ENCODE measurements at regions not wholly inside any gene's neighbourhood (a gene's known extent, or its start where the extent isn't known, plus 50 kb on each side); places are given as distances from the start of the nearest gene placed in this dataset.

- no peak overlapping the region for H3K27ac Mint-ChIP-seq
- Histone ChIP-seq H3K4me1 (ENCODE audit: control insufficient read depth in 1 of 2, extremely low read depth in 1 of 2, insufficient read depth in 2 of 2, low read length in 2 of 2) (no peaks in the 10 kb centered on the region), H3K27ac (ENCODE audit: low read length) (no peak overlapping the region), H3K4me3 (ENCODE audit: control insufficient read depth in 1 of 2, extremely low read depth in 1 of 2, low read length in 1 of 2) (no peak overlapping the region), H3K36me3 (ENCODE audit: control insufficient read depth in 2 of 2, extremely low read depth in 1 of 2, insufficient read depth in 1 of 2, low read length in 1 of 2) (no peaks in the 10 kb centered on the region), H3K27me3 (replicated peaks in 1 of 2; ENCODE audit: control insufficient read depth in 2 of 2, extremely low read depth in 1 of 2, insufficient read depth in 2 of 2, low read length in 1 of 2) (peaks cover 0 to 5% of the 10 kb centered on the region in 2 experiments), H3K9me3 (no peaks in the 10 kb centered on the region)
- no peak overlapping the region for H3K4me3 Mint-ChIP-seq
- peaks cover 0 to 4% (median 0%) of the 10 kb centered on the region in 3 donors for H3K9me3 Mint-ChIP-seq
- ChIA-PET POLR2A (no interaction called here), CTCF (no interaction called here)
- H3K27me3 Mint-ChIP-seq, result peaks cover 0 to 5% of the 10 kb centered on the region in 2 donors
- no peaks in the 10 kb centered on the region for H3K36me3 Mint-ChIP-seq
- WGBS (ENCODE audit: insufficient coverage), result 91% methylated on average over 1 of the region's 5 CpGs
- ATAC-seq (replicated peaks in 1 of 4) (no peak), DNase-seq (no peak)
- no peaks in the 10 kb centered on the region for H3K4me1 Mint-ChIP-seq
Observed at GRCh38 chr17:72344613-72345012, 223.8 kb downstream of the SOX9 start.

- H3K4me3 Mint-ChIP-seq, result no peak overlapping the region
- H3K36me3 Mint-ChIP-seq, result no peaks in the 10 kb centered on the region
- Histone ChIP-seq H3K4me1 (ENCODE audit: control insufficient read depth in 1 of 2, extremely low read depth in 1 of 2, insufficient read depth in 2 of 2, low read length in 2 of 2) (no peaks in the 10 kb centered on the region), H3K4me3 (ENCODE audit: control insufficient read depth in 1 of 2, extremely low read depth in 1 of 2, low read length in 1 of 2) (no peak overlapping the region), H3K27me3 (replicated peaks in 1 of 2; ENCODE audit: control insufficient read depth in 2 of 2, extremely low read depth in 1 of 2, insufficient read depth in 2 of 2, low read length in 1 of 2) (peaks cover 0 to 5% of the 10 kb centered on the region in 2 experiments), H3K9me3 (no peaks in the 10 kb centered on the region), H3K36me3 (ENCODE audit: control insufficient read depth in 2 of 2, extremely low read depth in 1 of 2, insufficient read depth in 1 of 2, low read length in 1 of 2) (no peaks in the 10 kb centered on the region), H3K27ac (ENCODE audit: low read length) (no peak overlapping the region)
- DNase-seq, result no peak
- H3K27me3 Mint-ChIP-seq, result peaks cover 0 to 5% of the 10 kb centered on the region in 2 donors
- no peak for ATAC-seq (replicated peaks in 1 of 4)
- CTCF ChIA-PET, result no interaction called here
- H3K9me3 Mint-ChIP-seq, result peaks cover 0 to 4% (median 0%) of the 10 kb centered on the region in 3 donors
- WGBS (ENCODE audit: insufficient coverage), result 80% methylated on average over 3 of the region's 3 CpGs
- H3K4me1 Mint-ChIP-seq, result no peaks in the 10 kb centered on the region
- POLR2A ChIA-PET, result no interaction called here
- no peak overlapping the region for H3K27ac Mint-ChIP-seq
Observed at GRCh38 chr17:72345088-72345487, 224.3 kb downstream of the SOX9 start.

- H3K27ac ChIP-seq (ENCODE audit: low read length), result no peak overlapping the region
- ChIA-PET CTCF (no interaction called here), POLR2A (no interaction called here)
- Mint-ChIP-seq H3K36me3 (no peaks in the 10 kb centered on the region), H3K9me3 (peaks cover 0 to 1% (median 0%) of the 10 kb centered on the region in 3 donors), H3K4me3 (no peak overlapping the region), H3K4me1 (no peaks in the 10 kb centered on the region), H3K27ac (no peak overlapping the region), H3K27me3 (peaks cover 0 to 1% of the 10 kb centered on the region in 2 donors)
- H3K4me3 ChIP-seq (ENCODE audit: control insufficient read depth in 1 of 2, extremely low read depth in 1 of 2, low read length in 1 of 2), result no peak overlapping the region
- ATAC-seq (replicated peaks in 1 of 4), result no peak
- 100% methylated on average over 1 of the region's 5 CpGs for WGBS (ENCODE audit: insufficient coverage)
- H3K36me3 ChIP-seq (ENCODE audit: control insufficient read depth in 2 of 2, extremely low read depth in 1 of 2, insufficient read depth in 1 of 2, low read length in 1 of 2), result no peaks in the 10 kb centered on the region
- H3K27me3 ChIP-seq (replicated peaks in 1 of 2; ENCODE audit: control insufficient read depth in 2 of 2, extremely low read depth in 1 of 2, insufficient read depth in 2 of 2, low read length in 1 of 2), result peaks cover 0 to 5% of the 10 kb centered on the region in 2 experiments
- no peaks in the 10 kb centered on the region for H3K9me3 ChIP-seq
- no peak for DNase-seq
- no peaks in the 10 kb centered on the region for H3K4me1 ChIP-seq (ENCODE audit: control insufficient read depth in 1 of 2, extremely low read depth in 1 of 2, insufficient read depth in 2 of 2, low read length in 2 of 2)
Observed at GRCh38 chr17:72345536-72345935, 224.7 kb downstream of the SOX9 start.

- 62% methylated on average over 2 of the region's 5 CpGs for WGBS (ENCODE audit: insufficient coverage)
- no peak overlapping the region for H3K27ac ChIP-seq (ENCODE audit: low read length)
- H3K27me3 ChIP-seq (replicated peaks in 1 of 2; ENCODE audit: control insufficient read depth in 2 of 2, extremely low read depth in 1 of 2, insufficient read depth in 2 of 2, low read length in 1 of 2), result peaks cover 0 to 5% of the 10 kb centered on the region in 2 experiments
- no peaks in the 10 kb centered on the region for H3K4me1 ChIP-seq (ENCODE audit: control insufficient read depth in 1 of 2, extremely low read depth in 1 of 2, insufficient read depth in 2 of 2, low read length in 2 of 2)
- Mint-ChIP-seq H3K27ac (no peak overlapping the region), H3K36me3 (no peaks in the 10 kb centered on the region), H3K27me3 (no peaks in the 10 kb centered on the region), H3K4me3 (no peak overlapping the region), H3K4me1 (no peaks in the 10 kb centered on the region), H3K9me3 (no peaks in the 10 kb centered on the region)
- no peaks in the 10 kb centered on the region for H3K36me3 ChIP-seq (ENCODE audit: control insufficient read depth in 2 of 2, extremely low read depth in 1 of 2, insufficient read depth in 1 of 2, low read length in 1 of 2)
- H3K9me3 ChIP-seq, result no peaks in the 10 kb centered on the region
- POLR2A ChIA-PET, result no interaction called here
- ATAC-seq (replicated peaks in 1 of 4) (no peak), DNase-seq (no peak)
- CTCF ChIA-PET, result no interaction called here
- H3K4me3 ChIP-seq (ENCODE audit: control insufficient read depth in 1 of 2, extremely low read depth in 1 of 2, low read length in 1 of 2), result no peak overlapping the region
Observed at GRCh38 chr17:72346306-72346705, 225.5 kb downstream of the SOX9 start.

- no peaks in the 10 kb centered on the region for H3K36me3 Mint-ChIP-seq
- Histone ChIP-seq H3K9me3 (no peaks in the 10 kb centered on the region), H3K36me3 (ENCODE audit: control insufficient read depth in 2 of 2, extremely low read depth in 1 of 2, insufficient read depth in 1 of 2, low read length in 1 of 2) (no peaks in the 10 kb centered on the region), H3K27ac (ENCODE audit: low read length) (no peak overlapping the region), H3K4me3 (ENCODE audit: control insufficient read depth in 1 of 2, extremely low read depth in 1 of 2, low read length in 1 of 2) (no peak overlapping the region), H3K27me3 (replicated peaks in 1 of 2; ENCODE audit: control insufficient read depth in 2 of 2, extremely low read depth in 1 of 2, insufficient read depth in 2 of 2, low read length in 1 of 2) (peaks cover 0 to 4% of the 10 kb centered on the region in 2 experiments), H3K4me1 (ENCODE audit: control insufficient read depth in 1 of 2, extremely low read depth in 1 of 2, insufficient read depth in 2 of 2, low read length in 2 of 2) (no peaks in the 10 kb centered on the region)
- no peaks in the 10 kb centered on the region for H3K4me1 Mint-ChIP-seq
- no peak for DNase-seq
- H3K9me3 Mint-ChIP-seq, result peaks cover 0 to 2% (median 0%) of the 10 kb centered on the region in 3 donors
- POLR2A ChIA-PET, result no interaction called here
- CTCF ChIA-PET, result no interaction called here
- WGBS (ENCODE audit: insufficient coverage), result 57% methylated on average over 2 of the region's 4 CpGs
- no peak overlapping the region for H3K27ac Mint-ChIP-seq
- no peak for ATAC-seq (replicated peaks in 1 of 4)
- H3K27me3 Mint-ChIP-seq, result peaks cover 5 to 8% of the 10 kb centered on the region in 2 donors
- no peak overlapping the region for H3K4me3 Mint-ChIP-seq
Observed at GRCh38 chr17:72349011-72349410, 228.2 kb downstream of the SOX9 start.

GRCh38 chr17:72349491-72349995 is 228.7 kb downstream of the SOX9 start:
- no peak for ATAC-seq (replicated peaks in 1 of 4)
- peaks cover 5 to 8% of the 10 kb centered on the region in 2 donors for H3K27me3 Mint-ChIP-seq
- CTCF ChIA-PET, result no interaction called here
- no peaks in the 10 kb centered on the region for H3K36me3 ChIP-seq (ENCODE audit: control insufficient read depth in 2 of 2, extremely low read depth in 1 of 2, insufficient read depth in 1 of 2, low read length in 1 of 2)
- H3K4me3 Mint-ChIP-seq, result no peak overlapping the region
- H3K27ac Mint-ChIP-seq, result no peak overlapping the region
- peaks cover 0 to 3% (median 0%) of the 10 kb centered on the region in 3 donors for H3K9me3 Mint-ChIP-seq
- no peak for DNase-seq
- H3K27ac ChIP-seq (ENCODE audit: low read length), result no peak overlapping the region
- H3K4me1 Mint-ChIP-seq, result no peaks in the 10 kb centered on the region
- H3K9me3 ChIP-seq, result no peaks in the 10 kb centered on the region
- peaks cover 0 to 4% of the 10 kb centered on the region in 2 experiments for H3K27me3 ChIP-seq (replicated peaks in 1 of 2; ENCODE audit: control insufficient read depth in 2 of 2, extremely low read depth in 1 of 2, insufficient read depth in 2 of 2, low read length in 1 of 2)
- H3K36me3 Mint-ChIP-seq, result no peaks in the 10 kb centered on the region
- H3K4me1 ChIP-seq (ENCODE audit: control insufficient read depth in 1 of 2, extremely low read depth in 1 of 2, insufficient read depth in 2 of 2, low read length in 2 of 2), result no peaks in the 10 kb centered on the region
- no peak overlapping the region for H3K4me3 ChIP-seq (ENCODE audit: control insufficient read depth in 1 of 2, extremely low read depth in 1 of 2, low read length in 1 of 2)
- 74% methylated on average over 10 of the region's 13 CpGs for WGBS (ENCODE audit: insufficient coverage)
- POLR2A ChIA-PET, result no interaction called here

GRCh38 chr17:72350073-72350472 is 229.3 kb downstream of the SOX9 start:
- WGBS (ENCODE audit: insufficient coverage), result 70% methylated on average over 2 of the region's 3 CpGs
- H3K4me3 Mint-ChIP-seq, result no peak overlapping the region

More at GRCh38 chr17:72350073-72350472, 229.3 kb downstream of the SOX9 start:
- ATAC-seq (replicated peaks in 1 of 4), result no peak
- Histone ChIP-seq H3K27ac (ENCODE audit: low read length) (no peak overlapping the region), H3K36me3 (ENCODE audit: control insufficient read depth in 2 of 2, extremely low read depth in 1 of 2, insufficient read depth in 1 of 2, low read length in 1 of 2) (no peaks in the 10 kb centered on the region), H3K4me1 (ENCODE audit: control insufficient read depth in 1 of 2, extremely low read depth in 1 of 2, insufficient read depth in 2 of 2, low read length in 2 of 2) (no peaks in the 10 kb centered on the region), H3K4me3 (ENCODE audit: control insufficient read depth in 1 of 2, extremely low read depth in 1 of 2, low read length in 1 of 2) (no peak overlapping the region), H3K27me3 (replicated peaks in 1 of 2; ENCODE audit: control insufficient read depth in 2 of 2, extremely low read depth in 1 of 2, insufficient read depth in 2 of 2, low read length in 1 of 2) (peaks cover 0 to 4% of the 10 kb centered on the region in 2 experiments), H3K9me3 (no peaks in the 10 kb centered on the region)
- no peak overlapping the region for H3K27ac Mint-ChIP-seq
- CTCF ChIA-PET, result no interaction called here
- POLR2A ChIA-PET, result no interaction called here
- H3K27me3 Mint-ChIP-seq, result peaks cover 5 to 8% of the 10 kb centered on the region in 2 donors
- no peaks in the 10 kb centered on the region for H3K36me3 Mint-ChIP-seq
- DNase-seq, result no peak
- no peaks in the 10 kb centered on the region for H3K4me1 Mint-ChIP-seq
- H3K9me3 Mint-ChIP-seq, result peaks cover 0 to 3% (median 0%) of the 10 kb centered on the region in 3 donors
